Fibroblast of skin of left biceps (primary cell): ENCODE measurements at regions not wholly inside any gene's neighbourhood (a gene's known extent, or its start where the extent isn't known, plus 50 kb on each side); places are given as distances from the start of the nearest gene placed in this dataset.

ENCODE experiments used
- DNase-seq, 2 experiments: peaks; one replicate each; pipeline ENCODE4 v3.0.0-alpha.2; 2013; ENCODE audit warnings: low read depth in 2 of 2

DNA sequence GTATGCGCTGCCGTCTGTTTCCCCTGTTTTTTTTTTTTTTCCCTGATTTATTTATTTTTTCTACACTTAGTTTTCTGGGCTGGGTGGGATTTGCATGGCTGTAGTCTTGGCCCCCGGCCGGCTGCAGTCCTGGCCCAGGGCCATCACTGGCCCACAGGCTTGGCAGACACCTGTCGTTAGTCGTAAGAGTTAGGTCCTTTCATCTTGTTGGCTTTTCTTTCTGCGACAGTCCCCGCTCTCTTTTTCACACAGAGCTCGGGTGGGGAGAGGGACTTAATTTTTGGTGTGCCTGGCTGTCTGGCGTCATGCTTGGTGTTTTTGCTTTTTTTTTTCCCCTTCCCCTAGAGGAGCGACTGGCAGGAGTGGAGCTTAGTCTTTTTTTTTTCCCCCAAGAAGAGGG, 183.4 kb downstream of the KLF13 start:
- DNase-seq, result no peak

DNA sequence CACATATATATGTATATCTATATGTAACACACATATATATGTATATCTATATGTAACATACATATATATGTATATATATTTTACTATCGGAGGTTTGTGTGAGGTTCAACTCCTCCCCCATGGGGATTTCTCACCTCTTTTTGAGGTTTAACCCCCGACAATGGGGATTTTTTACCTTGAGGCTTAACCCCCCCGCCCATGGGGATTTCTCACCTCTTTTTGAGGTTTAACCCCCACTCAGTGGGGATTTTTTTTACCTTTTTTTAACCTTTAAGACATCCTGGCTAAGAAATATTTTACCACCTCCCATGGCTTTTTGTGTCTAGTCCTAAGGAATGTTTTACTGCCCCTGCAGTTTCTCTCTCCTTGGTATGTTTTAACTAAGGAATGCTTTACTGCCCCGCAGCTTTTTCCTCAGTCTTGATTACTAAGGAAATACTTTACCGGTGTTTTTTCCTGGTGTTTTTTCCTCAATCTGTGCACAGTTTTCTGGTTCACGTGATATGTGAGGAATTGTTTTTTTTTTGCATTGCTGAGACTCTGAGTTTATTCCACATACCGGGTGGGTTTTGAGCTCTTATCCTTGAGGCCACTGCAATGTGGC, 185.2 kb downstream of the KLF13 start:
- no peak for DNase-seq

DNA sequence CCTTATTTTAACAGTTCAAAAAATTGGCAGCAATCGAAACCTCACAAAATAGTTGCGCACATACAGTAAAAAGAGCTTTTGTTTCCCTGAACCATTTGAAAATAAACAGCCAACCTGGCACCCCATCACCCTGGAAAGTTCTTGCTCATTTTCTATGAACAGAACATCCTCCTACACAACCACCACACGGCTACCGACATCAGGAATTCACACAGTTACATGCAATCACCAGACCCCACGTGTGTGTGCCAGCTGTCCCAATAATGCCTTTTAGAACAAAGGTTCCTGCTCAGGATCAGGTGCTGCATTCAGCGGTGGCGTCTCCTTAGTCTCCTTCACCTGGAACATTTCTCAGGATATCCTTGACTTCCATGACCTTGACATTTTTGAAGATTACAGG, 186.5 kb downstream of the KLF13 start:
- no peak for DNase-seq

DNA sequence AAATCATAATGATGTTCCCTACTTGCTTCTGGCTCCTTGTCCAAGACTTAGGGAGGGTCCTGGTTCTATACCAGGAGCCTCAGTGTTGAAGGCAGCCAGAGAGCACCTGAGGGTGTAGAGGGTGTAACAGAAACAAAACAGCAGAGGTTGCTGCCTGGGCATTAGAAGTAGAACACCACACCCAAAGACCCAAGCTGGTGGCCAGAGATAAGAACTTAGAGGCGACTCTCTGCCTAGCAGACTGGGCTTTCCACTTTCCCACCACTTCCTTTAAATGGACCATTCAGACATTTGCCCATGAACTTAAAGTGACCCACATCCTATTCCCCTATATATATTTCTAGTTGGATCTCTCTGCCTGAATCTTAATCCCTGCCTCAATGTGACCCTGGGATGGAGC, 189.8 kb downstream of the KLF13 start:
- no peak for DNase-seq

DNA sequence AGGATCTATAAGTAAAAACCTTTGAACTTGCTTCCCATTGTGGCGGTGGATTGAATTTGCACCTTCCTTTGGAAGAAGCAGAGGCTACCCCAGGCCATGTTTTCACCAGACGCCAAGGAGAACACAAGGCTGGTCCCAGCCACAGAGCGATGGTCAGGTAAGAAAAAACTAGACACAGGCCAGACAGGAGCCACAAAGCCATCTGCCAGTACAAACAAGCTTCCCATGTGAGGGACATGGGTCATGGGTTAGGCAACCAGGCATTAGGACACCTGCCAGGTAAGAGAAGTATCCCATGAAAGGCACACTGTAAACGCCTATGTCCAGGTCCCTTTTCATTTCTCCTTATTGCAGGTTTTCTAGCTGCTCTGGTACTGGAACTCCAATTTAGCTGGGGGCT, 190.2 kb downstream of the KLF13 start:
- no peak for DNase-seq

DNA sequence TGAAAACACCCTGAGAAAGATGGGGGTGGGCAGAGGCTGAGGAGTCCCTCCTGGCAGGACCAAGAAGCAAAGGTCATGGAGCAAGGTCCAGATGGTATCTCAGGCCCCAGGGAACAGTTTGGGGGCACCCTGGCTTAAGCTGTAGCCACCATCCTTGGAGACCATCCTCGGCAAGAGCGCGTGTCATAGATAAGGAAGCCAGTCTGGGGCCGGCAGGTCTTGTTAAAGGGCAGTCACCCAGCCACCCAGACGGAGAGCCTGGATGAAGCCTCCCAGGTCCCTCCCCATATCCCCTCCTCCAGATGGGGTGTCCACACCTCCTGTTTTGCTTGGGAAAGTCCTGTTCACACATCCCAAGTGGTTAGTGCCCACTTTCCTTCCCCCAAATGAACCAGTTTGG, 191.1 kb downstream of the KLF13 start:
- no peak for DNase-seq

DNA sequence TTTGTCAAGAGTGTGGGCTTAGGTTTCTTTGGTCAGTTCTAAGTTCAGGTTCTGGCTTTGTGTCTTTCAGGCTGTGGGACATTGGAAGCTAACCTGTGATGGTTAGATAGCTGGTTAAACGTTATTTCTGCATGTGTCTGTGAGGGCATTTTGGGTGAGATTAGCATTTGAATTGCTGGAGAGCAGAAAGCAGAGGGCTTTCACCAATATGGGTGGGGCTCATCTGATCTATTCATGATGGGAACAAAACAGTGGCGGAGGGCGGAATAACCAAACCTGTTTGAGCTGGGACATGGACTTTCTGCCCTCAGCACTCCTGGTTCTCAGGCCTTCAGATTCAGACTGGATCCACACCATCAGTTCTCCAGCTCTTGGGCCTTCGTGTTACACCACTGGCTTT, 195.4 kb downstream of the KLF13 start:
- no peak for DNase-seq

DNA sequence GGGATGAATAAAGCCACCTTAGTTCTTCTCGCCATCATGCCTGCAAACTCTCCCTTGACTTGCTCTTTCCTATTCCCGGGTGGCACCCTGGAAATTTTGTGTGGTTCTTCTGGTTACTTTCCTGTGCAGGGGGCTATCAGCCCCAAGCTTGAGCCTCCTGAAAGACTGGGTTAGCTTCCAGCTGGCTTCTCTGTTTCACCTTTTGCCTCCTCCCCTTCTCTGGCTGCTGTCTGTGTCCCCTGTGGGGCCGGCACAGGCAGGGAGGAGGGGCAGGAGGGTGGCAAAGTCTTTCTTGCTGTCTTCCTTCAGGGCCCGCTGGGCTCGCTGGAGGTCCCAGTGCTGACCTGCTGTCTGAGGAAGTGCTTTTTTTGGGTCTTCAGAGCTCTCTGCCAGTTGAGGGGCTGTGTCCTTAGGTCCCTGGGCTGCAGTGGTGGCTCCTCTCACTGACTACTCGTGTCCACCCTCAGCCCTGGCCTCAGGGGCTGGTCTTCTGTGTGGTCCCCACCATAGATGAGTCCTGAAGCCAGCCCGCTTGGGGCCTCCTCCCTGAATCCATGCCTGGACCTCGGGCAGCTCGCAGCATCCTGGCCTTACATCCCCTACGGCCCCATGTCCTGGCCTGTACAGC, 196.5 kb downstream of the KLF13 start:
- no peak for DNase-seq

DNA sequence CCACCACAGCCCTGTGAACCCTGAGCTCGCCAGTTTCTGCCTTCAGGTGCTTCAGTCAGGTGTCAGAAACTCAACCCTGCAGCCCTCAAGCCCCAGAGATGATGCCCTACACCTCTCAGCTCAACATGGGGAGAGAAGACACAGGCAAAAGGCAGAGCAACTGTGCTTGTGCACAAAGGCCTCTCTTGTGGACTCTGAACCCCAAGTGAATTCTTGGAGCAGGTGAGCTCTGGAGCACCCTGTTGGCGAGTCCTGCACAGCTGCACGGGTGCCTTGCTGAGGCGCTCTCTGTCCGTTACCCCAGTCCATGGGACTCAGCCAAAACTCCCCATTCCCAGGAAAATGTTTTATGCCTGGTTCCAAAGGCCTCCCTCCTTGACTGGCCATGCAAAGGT, 197.0 kb downstream of the KLF13 start:
- DNase-seq, result no peak

DNA sequence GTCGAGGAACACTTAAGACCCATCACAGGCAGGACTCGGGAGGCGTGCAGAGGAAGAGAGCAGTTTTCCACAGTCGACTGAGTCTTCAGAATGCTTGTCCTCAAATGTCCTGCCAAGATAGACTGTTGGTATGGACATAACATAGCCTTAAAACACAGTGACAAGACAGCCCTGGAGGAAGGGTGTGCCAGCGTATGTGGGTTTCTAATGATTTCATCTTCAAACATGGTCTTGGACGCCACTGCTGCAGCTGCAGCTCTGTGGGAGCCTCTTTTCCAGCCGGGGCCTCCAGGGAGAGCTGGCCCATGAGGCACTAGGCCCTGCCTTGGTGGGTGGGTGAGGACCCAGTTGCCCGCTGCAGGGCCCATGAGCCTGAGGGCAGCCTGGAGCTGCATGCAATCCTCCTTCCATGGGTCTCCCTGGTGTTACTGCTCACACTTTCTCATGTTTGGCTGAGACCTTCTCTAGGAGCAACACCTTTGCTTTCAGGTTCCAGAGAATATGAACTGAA, 198.6 kb downstream of the KLF13 start:
- DNase-seq, result no peak

DNA sequence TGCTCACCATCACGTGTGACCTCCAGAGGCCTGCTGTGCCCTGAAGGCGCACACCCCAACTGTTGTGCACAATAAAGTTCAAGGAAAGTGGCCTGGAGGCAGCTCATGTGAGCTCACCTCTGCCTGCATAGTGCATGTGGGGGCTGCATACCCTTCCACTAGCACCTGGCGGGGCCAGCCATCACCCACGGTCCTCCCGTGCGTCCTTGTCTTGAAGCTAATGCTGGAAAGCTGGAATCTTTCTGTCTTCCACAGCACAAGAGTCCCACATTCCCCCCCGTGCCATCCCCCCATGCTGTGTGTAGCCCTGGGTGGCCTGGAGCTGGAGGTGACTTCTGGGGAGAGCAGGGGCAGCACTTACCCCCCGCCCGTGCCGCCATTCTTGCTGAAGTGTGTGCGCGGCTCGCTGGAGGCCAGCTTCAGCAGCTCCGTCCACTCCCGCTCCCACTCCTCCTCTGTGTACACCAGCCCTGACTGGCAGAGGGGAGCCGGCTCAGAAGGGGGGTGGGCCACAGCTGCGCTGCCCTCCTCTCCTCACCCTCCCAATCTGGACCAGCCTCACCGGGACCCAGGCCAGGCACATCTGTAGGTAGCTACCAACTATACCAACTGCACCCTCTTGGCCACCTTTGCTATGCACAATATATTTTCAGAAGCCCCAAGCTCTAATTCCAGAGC, 199.5 kb downstream of the KLF13 start:
- no peak for DNase-seq

DNA sequence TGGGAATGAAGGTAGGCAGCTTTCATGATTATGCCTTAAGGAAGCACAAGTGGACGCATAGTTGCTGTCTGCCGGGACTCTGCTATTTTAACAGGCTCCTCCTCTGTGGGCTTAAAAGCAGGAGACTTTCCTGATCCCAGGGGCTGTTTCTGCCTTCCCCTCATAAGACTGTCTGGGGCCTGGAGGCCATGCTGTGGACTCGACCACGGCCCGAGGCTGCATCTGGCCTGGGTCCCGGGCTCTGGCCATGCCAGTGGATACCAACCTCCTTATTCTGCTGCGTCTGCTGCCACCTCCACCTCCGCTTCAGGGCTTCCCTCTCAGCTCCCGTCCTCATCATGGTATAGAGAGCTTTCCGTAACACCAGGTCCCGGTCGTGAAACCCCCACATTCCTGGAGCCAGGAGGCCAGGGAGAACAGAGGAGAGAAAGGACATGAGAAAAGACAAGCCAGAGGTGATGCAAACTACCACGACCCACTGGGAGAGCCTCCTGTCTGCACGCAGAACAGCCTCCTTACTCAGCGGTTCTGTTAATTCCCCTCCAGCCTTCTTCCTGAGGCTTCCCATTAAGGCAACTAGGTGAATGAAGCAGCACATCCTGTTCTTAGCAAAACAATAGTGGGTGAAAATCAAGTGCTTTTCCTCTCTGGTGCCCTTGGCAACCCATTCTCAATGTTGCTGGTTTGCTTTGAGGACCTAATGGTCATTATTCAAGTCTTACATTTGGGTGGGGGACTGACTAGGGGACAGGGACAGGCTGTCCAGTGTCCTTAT, 200.5 kb downstream of the KLF13 start:
- no peak for DNase-seq

DNA sequence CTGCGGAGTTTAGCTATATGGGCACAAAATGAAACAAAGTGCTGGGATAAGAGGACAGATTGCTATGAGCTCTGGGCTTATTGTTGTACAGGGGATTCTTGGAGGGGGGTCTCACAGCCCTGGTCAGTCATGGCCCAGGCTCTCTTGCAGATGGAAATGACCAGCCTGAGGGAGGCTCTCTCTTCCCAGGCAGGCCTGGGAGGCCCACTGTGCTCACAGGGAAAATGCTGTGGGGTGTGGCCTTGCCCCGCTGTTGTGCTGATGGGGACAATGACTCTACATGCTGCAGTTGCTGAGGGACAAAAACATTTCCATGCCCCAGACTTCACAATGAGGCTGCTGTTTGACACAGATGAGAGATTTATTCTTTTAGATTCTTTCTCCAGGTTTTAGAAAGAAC, 202.2 kb downstream of the KLF13 start:
- no peak for DNase-seq

DNA sequence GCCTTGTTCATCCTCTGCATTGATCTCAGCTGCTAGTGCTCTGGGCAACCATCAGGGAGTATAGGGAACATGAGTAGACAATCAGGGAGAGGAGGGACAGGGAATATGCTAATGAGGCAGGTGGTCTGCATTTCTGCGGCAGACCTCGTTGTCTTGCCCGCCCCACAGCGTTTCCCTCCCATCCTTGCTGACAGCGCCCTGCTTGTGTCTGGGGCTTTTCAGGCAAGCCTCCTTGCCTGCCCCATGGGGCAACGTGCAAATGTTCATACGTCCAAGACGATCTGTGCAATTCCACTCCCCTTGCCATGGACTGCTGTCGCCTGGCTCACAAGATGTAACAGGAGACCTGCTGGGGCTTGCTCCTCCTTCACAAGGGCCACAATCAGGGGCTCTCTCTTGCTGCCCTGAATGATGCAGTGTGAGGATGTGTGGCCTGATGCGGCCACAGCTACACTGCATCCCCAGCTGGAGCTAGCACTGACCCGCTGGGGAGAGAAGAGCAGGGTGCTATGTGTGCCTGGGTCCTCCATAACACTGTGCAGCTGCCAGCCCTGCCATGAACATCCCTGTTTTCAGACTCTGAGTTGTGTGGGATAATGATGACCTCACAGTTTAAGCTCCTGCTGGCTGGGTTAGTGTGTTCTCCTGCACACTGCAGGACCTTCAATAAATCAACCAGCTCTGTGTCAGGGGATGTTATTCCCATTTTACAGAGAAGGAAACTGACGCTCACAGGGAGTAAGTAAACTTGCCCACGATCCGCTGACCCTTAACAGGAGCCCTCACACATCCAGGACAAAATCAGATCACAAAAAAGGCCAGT, 211.3 kb downstream of the KLF13 start:
- no peak for DNase-seq

DNA sequence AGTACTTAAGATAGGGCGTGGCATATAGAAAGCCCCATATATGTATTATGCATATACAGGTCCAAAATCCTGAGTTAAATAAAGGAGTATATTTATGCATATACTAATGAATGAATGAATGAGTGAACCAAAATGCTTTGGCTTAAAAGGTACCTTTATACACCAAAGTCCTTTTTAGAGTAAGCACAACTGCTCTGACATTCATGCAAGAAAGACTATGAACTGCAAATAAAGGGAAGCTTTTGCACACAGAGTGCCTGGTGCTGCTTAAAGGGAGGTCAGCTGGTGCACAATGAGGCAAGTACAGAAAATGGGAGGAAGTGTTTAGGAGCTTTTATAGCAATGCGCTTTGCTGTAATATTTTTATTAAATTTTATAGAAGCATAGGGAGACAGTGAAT, 214.0 kb downstream of the KLF13 start:
- DNase-seq, result no peak

DNA sequence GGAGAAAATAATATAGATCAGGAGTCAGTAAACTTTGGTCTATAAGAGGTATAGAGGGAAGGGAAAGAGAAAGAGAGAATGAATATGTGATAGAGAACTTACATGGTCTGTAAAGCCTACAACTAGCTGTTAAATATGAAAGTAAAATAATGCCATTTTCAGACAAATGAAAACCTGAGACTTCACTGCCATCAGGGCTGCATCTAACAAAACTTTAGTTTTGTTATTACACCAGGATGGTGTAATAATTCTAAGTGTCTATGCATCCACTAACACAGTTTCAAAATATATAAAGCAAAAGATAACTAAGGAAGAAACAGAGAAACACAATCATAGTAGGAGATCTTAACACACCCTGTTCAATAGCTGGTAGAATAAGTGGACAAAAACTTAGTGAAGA, 217.7 kb downstream of the KLF13 start:
- DNase-seq, result no peak

DNA sequence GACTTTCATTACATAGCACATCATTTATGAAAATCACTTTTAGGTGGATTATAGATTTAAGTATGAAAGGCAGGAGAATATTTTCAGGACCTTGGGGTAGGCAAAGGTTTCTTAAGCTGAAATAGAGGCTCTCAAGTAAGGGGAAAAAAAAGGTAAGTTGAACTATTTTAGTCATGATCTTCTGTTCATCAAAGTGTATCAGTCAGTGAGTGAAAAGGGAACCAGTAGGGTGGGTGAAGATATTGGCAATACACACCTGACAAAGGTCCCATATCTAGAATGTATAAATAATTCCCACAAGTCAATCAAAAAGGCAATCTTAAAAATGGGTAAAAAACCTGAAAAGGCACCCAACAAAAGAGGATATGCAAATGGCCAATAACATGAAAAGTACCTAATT, 218.6 kb downstream of the KLF13 start:
- no peak for DNase-seq

DNA sequence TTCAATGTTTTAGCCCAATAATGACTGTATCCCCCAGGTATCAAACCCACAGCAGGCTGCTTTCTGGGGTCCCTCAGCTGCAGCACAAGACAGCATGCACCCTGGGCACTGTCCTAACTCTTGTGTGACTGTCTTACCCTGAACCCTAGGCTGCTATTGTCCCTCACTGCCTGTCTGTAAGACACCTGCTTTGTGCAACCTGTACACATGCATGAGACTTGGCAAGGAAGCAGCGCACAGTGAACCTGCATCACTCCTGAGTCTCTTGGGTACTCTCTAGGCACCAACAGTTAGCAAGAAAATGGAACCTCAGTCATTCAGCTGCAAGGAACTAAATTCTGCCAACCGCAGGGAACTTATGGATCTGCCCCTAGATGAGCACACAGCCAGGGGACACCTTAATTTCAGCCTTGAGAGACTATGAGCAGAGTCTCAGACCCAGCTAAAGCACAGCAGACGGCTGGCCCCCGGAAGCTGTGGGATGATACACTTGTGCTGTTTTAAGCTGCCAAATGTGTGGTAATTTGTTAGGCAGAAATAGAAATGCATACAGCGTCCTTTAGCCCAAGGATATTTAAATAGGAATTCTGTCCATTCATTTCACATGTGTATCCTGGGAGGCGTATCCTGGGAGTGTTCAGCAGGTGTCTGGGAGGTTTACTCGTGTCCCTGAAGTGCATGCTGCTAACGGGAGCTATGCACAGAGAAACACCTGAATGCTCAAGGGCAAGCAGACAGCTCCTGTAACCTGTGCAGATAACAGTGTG, 223.8 kb downstream of the KLF13 start:
- DNase-seq, result no peak

DNA sequence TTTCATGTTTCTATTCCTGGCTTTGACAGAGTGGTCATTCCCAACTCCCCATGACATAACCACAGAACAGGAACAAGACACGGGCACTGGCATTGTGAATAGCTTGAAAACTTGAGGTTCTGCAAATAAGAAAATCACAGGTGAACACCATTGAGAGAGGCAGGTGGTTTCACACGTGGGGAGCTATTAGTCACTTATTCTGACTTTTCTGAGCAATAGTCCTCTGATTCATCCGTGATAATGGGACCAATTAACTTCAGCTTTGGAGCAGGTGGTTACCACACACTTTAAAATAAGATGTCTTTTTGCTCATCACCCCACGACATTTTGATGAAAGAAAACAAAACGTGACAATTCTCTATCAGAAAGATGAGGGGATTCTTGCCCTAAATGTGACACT, 224.7 kb downstream of the KLF13 start:
- no peak for DNase-seq

DNA sequence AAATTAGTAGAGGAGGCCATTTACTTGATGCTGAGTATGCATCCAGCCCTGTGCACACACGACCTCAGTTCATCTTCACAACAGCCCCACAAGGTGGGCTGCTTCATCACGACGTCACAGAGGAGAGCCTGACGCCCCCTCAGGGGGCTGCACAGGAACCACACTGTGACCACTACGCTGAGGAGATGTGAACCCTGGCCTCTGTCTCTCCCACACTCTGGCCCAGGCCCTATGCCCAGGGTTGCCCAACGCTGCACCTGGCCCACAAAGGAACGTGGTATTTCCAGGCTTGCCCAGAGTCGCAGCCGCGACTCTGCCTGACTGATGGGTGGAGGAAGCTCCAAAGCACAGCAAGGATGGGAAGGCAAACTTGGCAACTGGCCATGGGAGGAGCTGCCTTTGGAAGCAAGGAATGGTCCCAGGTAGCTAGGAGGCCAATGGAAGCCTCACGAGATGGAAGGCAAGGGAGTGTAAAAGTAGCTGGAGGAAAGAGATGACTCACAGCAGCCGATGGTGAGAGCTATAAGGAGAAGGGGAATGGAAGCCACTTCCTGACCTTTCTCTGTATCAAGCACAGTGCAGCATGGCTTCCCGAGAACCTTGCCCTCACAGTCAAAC, 226.0 kb downstream of the KLF13 start:
- DNase-seq, result no peak
